Pancreas (tissue), 10 donors: ENCODE measurements at regions not wholly inside any gene's neighbourhood (a gene's known extent, or its start where the extent isn't known, plus 50 kb on each side); places are given as distances from the start of the nearest gene placed in this dataset.

ENCODE experiments used
- ATAC-seq, 4 donors: fragments of 200-7000 bp; cut with Tn5 transposase; one replicate each; pipeline versions ENCODE4 v1.8.0 to v1.9.1; 2020; ENCODE audit warnings: mild to moderate bottlenecking in 4 of 4, moderate library complexity in 4 of 4
- DNase-seq, 6 donors: peaks; one replicate each; pipeline ENCODE4 v3.0.0-alpha.2; 2020
- FAIRE-seq: peaks from 2 replicates; lab custom pipeline; 2012; peaks lifted over from hg19 to GRCh38; lab: Jason Lieb, UNC
- H3K27ac ChIP-seq, 4 donors: fragments of 200-600 bp; sonication (generic); 1 replicate in 3 of 4; 2 replicates in 1 of 4; pipeline versions ENCODE4 v1.5.0 to v1.8.0; 2020
- H3K27me3 ChIP-seq, 4 donors: fragments of 200-600 bp; one replicate each; pipeline ENCODE4 v1.8.0; 2021
- H3K36me3 ChIP-seq, 3 donors: fragments of 200-600 bp; sonication (generic) in 1 of 3; one replicate each; pipeline versions ENCODE4 v1.5.0 to v1.8.0; 2020 to 2021
- H3K4me1 ChIP-seq, 3 donors: fragments of 200-600 bp; one replicate each; pipeline ENCODE4 v1.8.0; 2021
- H3K4me3 ChIP-seq, 4 donors: fragments of 200-600 bp; sonication (generic) in 2 of 4; one replicate each; pipeline versions ENCODE4 v1.5.0 to v1.8.0; 2020 to 2021
- H3K9me3 ChIP-seq, 4 donors: fragments of 200-600 bp; one replicate each; pipeline ENCODE4 v1.8.0; 2021
- WGBS, 2 donors: extraction: QIAGEN DNeasy Blood & Tissue Kit; methylation state at CpG; one replicate each; pipeline ENCODE4 v1.1.7; 2013; 5-methylcytosine and 5-hydroxymethylcytosine counted together
- intact Hi-C, 3 donors: fragments of 100-400 bp; cut with DNase I; formaldehyde crosslinking; loops; one replicate each; pipeline versions ENCODE4 v1.11.1 to v1.14.2; 2022
- TF ChIP-seq, protein P1 (sequence below), 4 donors: fragments of 200-600 bp; sonication (generic) in 3 of 4; IDR thresholded peaks; one replicate each; pipeline versions ENCODE4 v1.5.0 to v1.8.0; 2021; ENCODE audit warnings: antibody characterized with exemption in 4 of 4
- donor health status: healthy with polysubstance abuse.
- donor health status: DM: no; HTN: no; CAD: no; lungs with moderate emphysema.
- donor health status: DM: no; HTN: no; CAD: no.
- donor health status: control.
- donor health status: control.
- donor health status: Bipolar disorder and iron deficiency.
- donor health status: DM: yes; HTN: yes; CAD: no.
- donor health status: DM: no; HTN: no; CAD: no.
- donor health status: DM: no; HTN: no; CAD: no.
- donor health status: DM: yes; HTN: yes; CAD: no.

DNA sequence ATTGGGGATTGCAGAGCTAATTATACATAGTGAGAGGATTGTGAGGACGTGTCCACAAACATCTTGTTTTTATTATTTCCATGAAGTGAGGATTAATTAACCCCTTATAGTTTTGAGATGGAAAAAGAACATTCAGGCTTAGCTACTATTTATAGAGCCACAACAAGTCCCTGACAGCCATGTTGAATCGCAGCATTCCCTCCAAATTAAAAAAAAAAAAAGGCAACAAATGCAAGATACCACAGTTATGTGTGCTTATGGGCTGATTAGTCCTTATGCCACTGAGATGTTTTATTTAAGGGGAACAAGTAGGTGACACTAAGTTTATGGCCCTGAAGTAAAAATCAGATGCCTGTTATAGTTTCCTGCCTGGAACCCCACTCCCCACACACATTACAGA is 350.3 kb downstream of the GPAM start:
- H3K4me1 ChIP-seq = no peaks in the 10 kb centered on the region
- no peak overlapping the region for H3K4me3 ChIP-seq
- no peak for ATAC-seq
- no peak overlapping the region for H3K27ac ChIP-seq
- intact Hi-C loops = no loop called here
- DNase-seq = no peak
- FAIRE-seq = no peak
- TF ChIP-seq, protein P1, sequence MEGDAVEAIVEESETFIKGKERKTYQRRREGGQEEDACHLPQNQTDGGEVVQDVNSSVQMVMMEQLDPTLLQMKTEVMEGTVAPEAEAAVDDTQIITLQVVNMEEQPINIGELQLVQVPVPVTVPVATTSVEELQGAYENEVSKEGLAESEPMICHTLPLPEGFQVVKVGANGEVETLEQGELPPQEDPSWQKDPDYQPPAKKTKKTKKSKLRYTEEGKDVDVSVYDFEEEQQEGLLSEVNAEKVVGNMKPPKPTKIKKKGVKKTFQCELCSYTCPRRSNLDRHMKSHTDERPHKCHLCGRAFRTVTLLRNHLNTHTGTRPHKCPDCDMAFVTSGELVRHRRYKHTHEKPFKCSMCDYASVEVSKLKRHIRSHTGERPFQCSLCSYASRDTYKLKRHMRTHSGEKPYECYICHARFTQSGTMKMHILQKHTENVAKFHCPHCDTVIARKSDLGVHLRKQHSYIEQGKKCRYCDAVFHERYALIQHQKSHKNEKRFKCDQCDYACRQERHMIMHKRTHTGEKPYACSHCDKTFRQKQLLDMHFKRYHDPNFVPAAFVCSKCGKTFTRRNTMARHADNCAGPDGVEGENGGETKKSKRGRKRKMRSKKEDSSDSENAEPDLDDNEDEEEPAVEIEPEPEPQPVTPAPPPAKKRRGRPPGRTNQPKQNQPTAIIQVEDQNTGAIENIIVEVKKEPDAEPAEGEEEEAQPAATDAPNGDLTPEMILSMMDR (IDR thresholded peaks at IDR 0.05) = no peak
- 33 to 45% methylated on average over 2 of the region's 2 CpGs for WGBS, 2 donors
- H3K27me3 ChIP-seq = no peaks in the 10 kb centered on the region
- no peaks in the 10 kb centered on the region for H3K36me3 ChIP-seq
- H3K9me3 ChIP-seq = no peaks in the 10 kb centered on the region

DNA sequence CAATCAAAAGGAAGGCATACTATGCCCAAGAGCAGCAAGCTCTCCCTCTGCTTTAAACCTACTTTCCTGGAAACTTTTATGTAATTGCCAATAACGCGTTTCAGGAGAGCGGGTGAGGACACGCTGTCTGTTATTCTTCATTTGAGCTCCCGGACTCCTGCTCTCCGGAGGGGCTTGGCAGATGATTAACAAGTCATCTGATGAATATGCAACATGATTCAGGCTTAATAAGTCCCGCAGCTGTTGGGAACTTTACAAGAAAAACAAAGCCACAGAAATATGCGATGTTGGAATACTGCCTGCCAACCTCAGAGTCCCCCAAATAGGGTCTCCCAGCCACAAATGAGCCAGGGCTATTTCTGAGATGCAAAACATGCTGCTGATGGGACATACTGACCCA is 348.0 kb downstream of the GPAM start:
- Histone ChIP-seq H3K36me3 (no peaks in the 10 kb centered on the region), H3K4me1 (no peaks in the 10 kb centered on the region), H3K27me3 (no peaks in the 10 kb centered on the region), H3K27ac (no peak overlapping the region), H3K9me3 (no peaks in the 10 kb centered on the region), H3K4me3 (no peak overlapping the region)
- no peak for ATAC-seq
- intact Hi-C loops = no loop called here
- no peak for FAIRE-seq
- 23 to 29% methylated on average over 8 of the region's 8 CpGs for WGBS, 2 donors
- TF ChIP-seq, protein P1 (IDR thresholded peaks at IDR 0.05) = no peak
- no peak for DNase-seq

DNA sequence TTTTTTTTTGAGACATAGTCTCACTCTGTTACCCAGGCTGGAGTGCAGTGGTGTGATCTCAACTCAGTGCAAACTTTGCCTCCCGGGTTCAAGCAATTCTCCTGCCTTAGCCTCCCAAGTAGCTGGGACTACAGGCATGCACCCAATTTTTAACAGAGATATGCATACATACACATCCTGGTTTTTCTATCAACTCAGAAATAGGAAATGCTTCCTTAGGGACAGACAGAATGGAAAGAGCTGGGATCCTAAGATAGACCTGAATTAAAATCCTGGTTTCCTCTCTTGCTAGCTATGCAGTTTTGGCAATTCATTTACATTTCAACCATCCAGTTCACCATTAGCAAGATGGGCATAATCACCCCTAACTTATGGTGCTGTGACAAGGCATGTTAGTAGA is 347.5 kb downstream of the GPAM start:
- ATAC-seq (no peak), DNase-seq (no peak), FAIRE-seq (no peak)
- TF ChIP-seq, protein P1 (IDR thresholded peaks at IDR 0.05) = no peak
- H3K4me3 ChIP-seq = no peak overlapping the region
- no peaks in the 10 kb centered on the region for H3K9me3 ChIP-seq
- H3K4me1 ChIP-seq = no peaks in the 10 kb centered on the region
- no peaks in the 10 kb centered on the region for H3K36me3 ChIP-seq
- H3K27ac ChIP-seq = no peak overlapping the region
- 40 to 57% methylated on average over 1 of the region's 1 CpG for WGBS, 2 donors
- intact Hi-C loops = no loop called here
- no peaks in the 10 kb centered on the region for H3K27me3 ChIP-seq

DNA sequence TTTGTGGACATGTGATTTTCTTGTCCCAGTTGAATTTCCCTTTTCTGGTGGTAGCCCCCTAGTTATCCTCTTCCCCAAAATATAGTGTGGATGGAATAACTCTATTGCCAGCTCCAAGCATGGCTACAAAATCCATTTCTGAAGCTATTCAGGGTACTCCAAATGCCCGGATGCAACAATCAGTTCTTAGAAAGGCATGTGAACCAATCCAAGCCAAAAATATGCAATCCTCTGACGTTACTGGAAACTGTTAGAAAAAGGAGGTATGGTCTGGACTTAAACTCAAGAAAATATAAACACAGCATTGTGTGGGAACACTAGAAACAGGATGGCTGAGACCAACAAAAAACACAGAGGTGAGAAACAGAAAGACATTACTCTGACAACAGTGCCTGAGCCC is 347.0 kb downstream of the GPAM start:
- H3K36me3 ChIP-seq = no peaks in the 10 kb centered on the region
- no peak for ATAC-seq
- H3K4me1 ChIP-seq = no peaks in the 10 kb centered on the region
- H3K4me3 ChIP-seq = no peak overlapping the region
- no peak for FAIRE-seq
- TF ChIP-seq, protein P1 (IDR thresholded peaks at IDR 0.05) = no peak
- intact Hi-C loops = no loop called here
- no peak for DNase-seq
- no peaks in the 10 kb centered on the region for H3K27me3 ChIP-seq
- WGBS, 2 donors = 32 to 52% methylated on average over 2 of the region's 2 CpGs
- no peaks in the 10 kb centered on the region for H3K9me3 ChIP-seq
- no peak overlapping the region for H3K27ac ChIP-seq

- Histone ChIP-seq H3K36me3 (no peaks in the 10 kb centered on the region), H3K4me3 (no peak overlapping the region), H3K27me3 (no peaks in the 10 kb centered on the region), H3K9me3 (no peaks in the 10 kb centered on the region), H3K27ac (no peak overlapping the region), H3K4me1 (no peaks in the 10 kb centered on the region)
- FAIRE-seq = no peak
- intact Hi-C loops = no loop called here
- no peak for DNase-seq
- no peak for ATAC-seq
- WGBS, 2 donors = 61 to 76% methylated on average over 2 of the region's 2 CpGs
- TF ChIP-seq, protein P1 (IDR thresholded peaks at IDR 0.05) = no peak
Observed at GRCh38 chr10:111837086-111837485, 346.5 kb downstream of the GPAM start.
